SK-N-SH (cell line): ENCODE measurements at regions not wholly inside any gene's neighbourhood (a gene's known extent, or its start where the extent isn't known, plus 50 kb on each side); places are given as distances from the start of the nearest gene placed in this dataset.

ENCODE experiments used
- CTCF ChIP-seq: fragments of 200-600 bp; sonication (generic); IDR thresholded peaks from 2 replicates; pipeline ENCODE4 v1.6.1; 2017; ENCODE audit warnings: antibody characterized with exemption, mild to moderate bottlenecking, moderate library complexity
- EZH2phosphoT487 ChIP-seq: fragments of 200-600 bp; sonication (generic); IDR thresholded peaks from 2 replicates; pipeline ENCODE4 v1.6.1; 2017; ENCODE audit warnings: low read depth, mixed run types, mild to moderate bottlenecking, antibody characterized with exemption, moderate library complexity, borderline replicate concordance
- MAX ChIP-seq: IDR thresholded peaks from 2 replicates; pipeline ENCODE4 v1.4.0; 2012; ENCODE audit warnings: low read depth
- POLR2AphosphoS5 ChIP-seq: IDR thresholded peaks from 2 replicates; pipeline ENCODE4 v1.6.1; 2012; ENCODE audit warnings: low read depth, low read length
- RFX5 ChIP-seq: IDR thresholded peaks from 2 replicates; pipeline ENCODE4 v1.6.1; 2012; ENCODE audit warnings: mild to moderate bottlenecking, improper control_type of control experiment, low read length
- ZBTB33 ChIP-seq: IDR thresholded peaks from 2 replicates; pipeline ENCODE4 v1.4.0; 2012; ENCODE audit warnings: low read depth, borderline replicate concordance

- TF ChIP-seq MAX, result no peak
- no peak for TF ChIP-seq CTCF
- no peak for TF ChIP-seq ZBTB33
- no peak for TF ChIP-seq POLR2AphosphoS5
- no peak for TF ChIP-seq RFX5
- TF ChIP-seq EZH2phosphoT487, result no peak
Measured at GRCh38 chr7:54946271-54946670, 72.5 kb upstream of the EGFR start.
